HepG2 (cell line): ENCODE measurements at regions not wholly inside any gene's neighbourhood (a gene's known extent, or its start where the extent isn't known, plus 50 kb on each side); places are given as distances from the start of the nearest gene placed in this dataset.

Source experiments
- ATAC-seq: fragments of 200-7000 bp; cut with Tn5 transposase; 3 replicates; pipeline ENCODE4 v1.9.1; 2020; ENCODE audit warnings: mild to moderate bottlenecking, moderate library complexity
- BruUV-seq: library from RNA; stranded (reverse); fragments of 400-500 nt; replicated peaks from 2 replicates; lab custom pipeline; 2021; lab: Mats Ljungman, UMichigan
- CTCF ChIA-PET: fragments of 300-600 bp; formaldehyde crosslinking; extraction: SDS; loops from one replicate; lab custom pipeline; 2021; ENCODE audit warnings: low total read pairs, inconsistent platforms, low intra/inter-chr PET ratio; lab: Yijun Ruan, JAX
- POLR2A ChIA-PET: fragments of 350-600 bp; sonication (Branson Sonifier 250); formaldehyde crosslinking; loops from one replicate; lab custom pipeline; 2020; ENCODE audit warnings: antibody characterized with exemption, inconsistent platforms; lab: Yijun Ruan, JAX
- DNase-seq: peaks from one replicate; pipeline ENCODE4 v3.0.0-alpha.2; 2015; ENCODE audit warnings: low spot score
- FAIRE-seq: peaks from 3 replicates; lab custom pipeline; 2011; peaks lifted over from hg19 to GRCh38; lab: Jason Lieb, UNC
- H2AFZ ChIP-seq: one replicate; pipeline ENCODE4 v1.6.1; 2011; ENCODE audit warnings: low read length, inconsistent platforms
- H3K27ac ChIP-seq: fragments of 300-600 bp; 3 replicates; pipeline ENCODE4 v1.8.0; 2011; ENCODE audit warnings: mixed run types, mild to moderate bottlenecking, mixed read lengths, low read length, inconsistent platforms; ENCODE audit not compliant: insufficient read depth; ENCODE audit errors: extremely low read length
- H3K27me3 ChIP-seq, 2 experiments: fragments of 200-600 bp in 1 of 2; 2 replicates in 1 of 2; 3 replicates in 1 of 2; pipeline versions ENCODE4 v1.6.0 to v1.8.0; 2011; ENCODE audit warnings: low read length in 2 of 2, mild to moderate bottlenecking in 2 of 2, moderate library complexity in 2 of 2, inconsistent platforms in 1 of 2; ENCODE audit not compliant: insufficient read depth in 2 of 2, control insufficient read depth in 1 of 2
- H3K36me3 ChIP-seq, 2 experiments: fragments of 200-600 bp in 1 of 2; replicated peaks in 1 of 2; 2 replicates in 1 of 2; 3 replicates in 1 of 2; pipeline versions ENCODE4 v1.5.1 to v1.8.0; 2011; ENCODE audit warnings: low read length in 2 of 2, inconsistent platforms in 1 of 2; ENCODE audit not compliant: insufficient read depth in 2 of 2, control insufficient read depth in 1 of 2
- H3K4me1 ChIP-seq: 2 replicates; pipeline ENCODE4 v1.5.1; 2012; ENCODE audit warnings: low read length, inconsistent platforms; ENCODE audit not compliant: insufficient read depth
- H3K4me2 ChIP-seq: 2 replicates; pipeline ENCODE4 v1.6.0; 2011; ENCODE audit warnings: low read depth, low read length, inconsistent platforms
- H3K4me3 ChIP-seq, 3 experiments: fragments of 200-600 bp in 1 of 3; sonication (generic), shearing (Covaris generic) in 1 of 3; replicated peaks in 1 of 3; 2 replicates each; pipeline ENCODE4 v1.5.1; 2011 to 2016; ENCODE audit warnings: low read length in 3 of 3, inconsistent platforms in 2 of 3, low read depth in 2 of 3, mild to moderate bottlenecking in 2 of 3, control low read depth in 1 of 3, mixed read lengths in 1 of 3; ENCODE audit not compliant: insufficient read depth in 1 of 3
- H3K79me2 ChIP-seq: one replicate; pipeline ENCODE4 v1.6.1; 2011; ENCODE audit warnings: low read length, inconsistent platforms; ENCODE audit not compliant: insufficient read depth
- H3K9ac ChIP-seq: 2 replicates; pipeline ENCODE4 v1.6.0; 2011; ENCODE audit warnings: mild to moderate bottlenecking, low read depth, low read length, inconsistent platforms; ENCODE audit not compliant: insufficient read depth
- H3K9me3 ChIP-seq: 2 replicates; pipeline ENCODE4 v1.5.1; 2012; ENCODE audit warnings: mild to moderate bottlenecking, low read length
- H4K20me1 ChIP-seq: 2 replicates; pipeline ENCODE4 v1.6.0; 2011; ENCODE audit warnings: inconsistent platforms, mild to moderate bottlenecking, low read length, moderate library complexity; ENCODE audit not compliant: insufficient read depth
- EZH2 ChIP-seq: conservative IDR thresholded peaks from 2 replicates; pipeline ENCODE4 v1.6.1; 2012; ENCODE audit warnings: mild to moderate bottlenecking, low read depth, low read length, moderate library complexity
- KDM5B ChIP-seq: sonication (generic); formaldehyde crosslinking; IDR thresholded peaks from 2 replicates; pipeline ENCODE4 v1.4.0; 2020; ENCODE audit warnings: missing genetic modification reagents, mild to moderate bottlenecking, borderline replicate concordance
- MAFK ChIP-seq, 2 experiments: IDR thresholded peaks in 1 of 2; conservative IDR thresholded peaks in 1 of 2; 2 replicates each; pipeline ENCODE4 v1.6.1; 2011; ENCODE audit warnings: improper control_type of control experiment in 2 of 2, low read length in 2 of 2
- MTF1 ChIP-seq: sonication (generic); formaldehyde crosslinking; IDR thresholded peaks from 2 replicates; pipeline ENCODE4 v1.5.0; 2020; ENCODE audit warnings: missing genetic modification reagents
- SIX4 ChIP-seq: sonication (generic); formaldehyde crosslinking; IDR thresholded peaks from 2 replicates; pipeline ENCODE4 v1.4.0; 2020; ENCODE audit warnings: missing genetic modification reagents
- STAT5B ChIP-seq: sonication (generic); formaldehyde crosslinking; IDR thresholded peaks from 2 replicates; pipeline ENCODE4 v1.4.0; 2020; ENCODE audit warnings: missing genetic modification reagents
- ZKSCAN1 ChIP-seq: fragments of 150-350 bp; IDR thresholded peaks from 2 replicates; pipeline ENCODE4 v1.6.1; 2014; ENCODE audit warnings: low read length
- ZKSCAN8 ChIP-seq: IDR thresholded peaks from 2 replicates; pipeline ENCODE4 v1.6.1; 2016; ENCODE audit warnings: borderline replicate concordance, missing genetic modification reagents, missing compliant biosample characterization
- ZMYM3 ChIP-seq: sonication (generic); formaldehyde crosslinking; IDR thresholded peaks from 2 replicates; pipeline ENCODE4 v1.5.1; 2020; ENCODE audit warnings: mild to moderate bottlenecking, missing genetic modification reagents
- WGBS: methylation state at CpG from one replicate; pipeline ENCODE4 v1.1.6; 2017; ENCODE audit warnings: low lambda C conversion rate; 5-methylcytosine and 5-hydroxymethylcytosine counted together
- in situ Hi-C: cut with HindIII; loops from 2 replicates; pipeline ENCODE4 v1.10.0; 2017; ENCODE audit warnings: low pct_unique_long_range_greater_than_20kb; ENCODE audit not compliant: extremely low pct_ligation_motif_present
- intact Hi-C: fragments of 100-400 bp; cut with micrococcal nuclease; formaldehyde crosslinking; loops from one replicate; pipeline ENCODE4 v1.10.0; 2022; ENCODE audit not compliant: unreplicated experiment
- TF ChIP-seq, protein P1 (sequence below): sonication (generic); formaldehyde crosslinking; IDR thresholded peaks from 2 replicates; pipeline ENCODE4 v1.5.1; 2020; ENCODE audit warnings: missing genetic modification reagents, mild to moderate bottlenecking, borderline replicate concordance
- TF ChIP-seq, protein P2 (sequence below): sonication (generic); formaldehyde crosslinking; IDR thresholded peaks from 2 replicates; pipeline ENCODE4 v1.5.0; 2020; ENCODE audit warnings: mild to moderate bottlenecking, missing genetic modification reagents
- TF ChIP-seq, protein P3 (sequence below), 2 experiments: IDR thresholded peaks; 2 replicates each; pipeline ENCODE4 v1.6.1; 2011 to 2012; ENCODE audit warnings: low read length in 2 of 2, borderline replicate concordance in 1 of 2, low read depth in 1 of 2, mild to moderate bottlenecking in 1 of 2, moderate library complexity in 1 of 2
- TF ChIP-seq, protein P4 (sequence below): sonication (generic); formaldehyde crosslinking; IDR thresholded peaks from 2 replicates; pipeline ENCODE4 v1.8.1; 2023; ENCODE audit warnings: missing genetic modification reagents, mild to moderate bottlenecking, borderline replicate concordance
- TF ChIP-seq, protein P5 (sequence below): sonication (generic); formaldehyde crosslinking; IDR thresholded peaks from 2 replicates; pipeline ENCODE4 v1.5.1; 2020; ENCODE audit warnings: missing genetic modification reagents, mild to moderate bottlenecking, borderline replicate concordance

DNA sequence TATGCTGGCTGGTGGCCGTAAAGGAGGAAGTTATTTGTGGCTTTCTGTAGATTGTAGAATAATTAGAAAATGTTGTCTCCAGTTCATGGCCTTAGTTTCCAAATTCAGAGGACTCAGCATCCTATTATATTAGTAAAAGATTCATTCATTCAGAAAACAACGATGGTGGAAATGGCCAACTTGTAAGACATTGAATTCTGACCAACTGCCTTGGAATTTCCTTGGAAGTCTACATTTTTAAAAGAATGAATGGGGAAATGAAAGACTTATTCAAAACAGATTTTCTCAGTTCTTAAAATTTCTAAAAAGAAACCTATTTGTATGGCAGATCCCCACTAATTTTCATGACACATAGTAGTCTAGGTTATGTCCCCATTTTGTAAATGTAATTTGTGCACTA, 561.5 kb downstream of the ANKRD50 start:
- H3K4me1 ChIP-seq, result no peaks in the 10 kb centered on the region
- in situ Hi-C loops (no loop called here), intact Hi-C loops (no loop called here)
- no peak overlapping the region for H3K9ac ChIP-seq
- no peak overlapping the region for H3K4me3 ChIP-seq
- no peak overlapping the region for H2AFZ ChIP-seq
- ChIA-PET CTCF (no interaction called here), POLR2A (no interaction called here)
- H3K36me3 ChIP-seq, result no peaks in the 10 kb centered on the region
- no peaks in the 10 kb centered on the region for H3K9me3 ChIP-seq
- H3K27me3 ChIP-seq, result no peaks in the 10 kb centered on the region
- 2% methylated on average over 2 of the region's 2 CpGs for WGBS
- TF ChIP-seq STAT5B (CRISPR knock-in tag) (no peak), MAFK (conservative IDR thresholded peaks at IDR 0.05 in 1 of 2, IDR thresholded peaks at IDR 0.05 in 1 of 2; ENCODE audit: low read length in 2 of 2) (no peak), ZKSCAN1 (no peak), MTF1 (CRISPR knock-in tag) (no peak), ZMYM3 (CRISPR knock-in tag) (no peak), EZH2 (no peak), KDM5B (CRISPR knock-in tag) (no peak), ZKSCAN8 (CRISPR knock-in tag) (no peak), SIX4 (CRISPR knock-in tag) (no peak)
- TF ChIP-seq, protein P1, sequence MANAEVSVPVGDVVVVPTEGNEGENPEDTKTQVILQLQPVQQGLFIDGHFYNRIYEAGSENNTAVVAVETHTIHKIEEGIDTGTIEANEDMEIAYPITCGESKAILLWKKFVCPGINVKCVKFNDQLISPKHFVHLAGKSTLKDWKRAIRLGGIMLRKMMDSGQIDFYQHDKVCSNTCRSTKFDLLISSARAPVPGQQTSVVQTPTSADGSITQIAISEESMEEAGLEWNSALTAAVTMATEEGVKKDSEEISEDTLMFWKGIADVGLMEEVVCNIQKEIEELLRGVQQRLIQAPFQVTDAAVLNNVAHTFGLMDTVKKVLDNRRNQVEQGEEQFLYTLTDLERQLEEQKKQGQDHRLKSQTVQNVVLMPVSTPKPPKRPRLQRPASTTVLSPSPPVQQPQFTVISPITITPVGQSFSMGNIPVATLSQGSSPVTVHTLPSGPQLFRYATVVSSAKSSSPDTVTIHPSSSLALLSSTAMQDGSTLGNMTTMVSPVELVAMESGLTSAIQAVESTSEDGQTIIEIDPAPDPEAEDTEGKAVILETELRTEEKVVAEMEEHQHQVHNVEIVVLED (CRISPR knock-in tag), result no peak
- TF ChIP-seq, protein P2, sequence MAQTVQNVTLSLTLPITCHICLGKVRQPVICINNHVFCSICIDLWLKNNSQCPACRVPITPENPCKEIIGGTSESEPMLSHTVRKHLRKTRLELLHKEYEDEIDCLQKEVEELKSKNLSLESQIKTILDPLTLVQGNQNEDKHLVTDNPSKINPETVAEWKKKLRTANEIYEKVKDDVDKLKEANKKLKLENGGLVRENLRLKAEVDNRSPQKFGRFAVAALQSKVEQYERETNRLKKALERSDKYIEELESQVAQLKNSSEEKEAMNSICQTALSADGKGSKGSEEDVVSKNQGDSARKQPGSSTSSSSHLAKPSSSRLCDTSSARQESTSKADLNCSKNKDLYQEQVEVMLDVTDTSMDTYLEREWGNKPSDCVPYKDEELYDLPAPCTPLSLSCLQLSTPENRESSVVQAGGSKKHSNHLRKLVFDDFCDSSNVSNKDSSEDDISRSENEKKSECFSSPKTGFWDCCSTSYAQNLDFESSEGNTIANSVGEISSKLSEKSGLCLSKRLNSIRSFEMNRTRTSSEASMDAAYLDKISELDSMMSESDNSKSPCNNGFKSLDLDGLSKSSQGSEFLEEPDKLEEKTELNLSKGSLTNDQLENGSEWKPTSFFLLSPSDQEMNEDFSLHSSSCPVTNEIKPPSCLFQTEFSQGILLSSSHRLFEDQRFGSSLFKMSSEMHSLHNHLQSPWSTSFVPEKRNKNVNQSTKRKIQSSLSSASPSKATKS (CRISPR knock-in tag), result no peak
- TF ChIP-seq, protein P3, sequence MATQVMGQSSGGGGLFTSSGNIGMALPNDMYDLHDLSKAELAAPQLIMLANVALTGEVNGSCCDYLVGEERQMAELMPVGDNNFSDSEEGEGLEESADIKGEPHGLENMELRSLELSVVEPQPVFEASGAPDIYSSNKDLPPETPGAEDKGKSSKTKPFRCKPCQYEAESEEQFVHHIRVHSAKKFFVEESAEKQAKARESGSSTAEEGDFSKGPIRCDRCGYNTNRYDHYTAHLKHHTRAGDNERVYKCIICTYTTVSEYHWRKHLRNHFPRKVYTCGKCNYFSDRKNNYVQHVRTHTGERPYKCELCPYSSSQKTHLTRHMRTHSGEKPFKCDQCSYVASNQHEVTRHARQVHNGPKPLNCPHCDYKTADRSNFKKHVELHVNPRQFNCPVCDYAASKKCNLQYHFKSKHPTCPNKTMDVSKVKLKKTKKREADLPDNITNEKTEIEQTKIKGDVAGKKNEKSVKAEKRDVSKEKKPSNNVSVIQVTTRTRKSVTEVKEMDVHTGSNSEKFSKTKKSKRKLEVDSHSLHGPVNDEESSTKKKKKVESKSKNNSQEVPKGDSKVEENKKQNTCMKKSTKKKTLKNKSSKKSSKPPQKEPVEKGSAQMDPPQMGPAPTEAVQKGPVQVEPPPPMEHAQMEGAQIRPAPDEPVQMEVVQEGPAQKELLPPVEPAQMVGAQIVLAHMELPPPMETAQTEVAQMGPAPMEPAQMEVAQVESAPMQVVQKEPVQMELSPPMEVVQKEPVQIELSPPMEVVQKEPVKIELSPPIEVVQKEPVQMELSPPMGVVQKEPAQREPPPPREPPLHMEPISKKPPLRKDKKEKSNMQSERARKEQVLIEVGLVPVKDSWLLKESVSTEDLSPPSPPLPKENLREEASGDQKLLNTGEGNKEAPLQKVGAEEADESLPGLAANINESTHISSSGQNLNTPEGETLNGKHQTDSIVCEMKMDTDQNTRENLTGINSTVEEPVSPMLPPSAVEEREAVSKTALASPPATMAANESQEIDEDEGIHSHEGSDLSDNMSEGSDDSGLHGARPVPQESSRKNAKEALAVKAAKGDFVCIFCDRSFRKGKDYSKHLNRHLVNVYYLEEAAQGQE (IDR thresholded peaks at IDR 0.05; ENCODE audit: borderline replicate concordance in 1 of 2, low read depth in 1 of 2, low read length in 2 of 2), result no peak
- TF ChIP-seq, protein P4, sequence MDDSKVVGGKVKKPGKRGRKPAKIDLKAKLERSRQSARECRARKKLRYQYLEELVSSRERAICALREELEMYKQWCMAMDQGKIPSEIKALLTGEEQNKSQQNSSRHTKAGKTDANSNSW (CRISPR knock-in tag), result no peak
- TF ChIP-seq, protein P5, sequence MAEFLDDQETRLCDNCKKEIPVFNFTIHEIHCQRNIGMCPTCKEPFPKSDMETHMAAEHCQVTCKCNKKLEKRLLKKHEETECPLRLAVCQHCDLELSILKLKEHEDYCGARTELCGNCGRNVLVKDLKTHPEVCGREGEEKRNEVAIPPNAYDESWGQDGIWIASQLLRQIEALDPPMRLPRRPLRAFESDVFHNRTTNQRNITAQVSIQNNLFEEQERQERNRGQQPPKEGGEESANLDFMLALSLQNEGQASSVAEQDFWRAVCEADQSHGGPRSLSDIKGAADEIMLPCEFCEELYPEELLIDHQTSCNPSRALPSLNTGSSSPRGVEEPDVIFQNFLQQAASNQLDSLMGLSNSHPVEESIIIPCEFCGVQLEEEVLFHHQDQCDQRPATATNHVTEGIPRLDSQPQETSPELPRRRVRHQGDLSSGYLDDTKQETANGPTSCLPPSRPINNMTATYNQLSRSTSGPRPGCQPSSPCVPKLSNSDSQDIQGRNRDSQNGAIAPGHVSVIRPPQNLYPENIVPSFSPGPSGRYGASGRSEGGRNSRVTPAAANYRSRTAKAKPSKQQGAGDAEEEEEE (CRISPR knock-in tag), result no peak
- no TSS peak for BruUV-seq
- no peak overlapping the region for H3K27ac ChIP-seq
- DNase-seq, result no peak
- H3K79me2 ChIP-seq, result no peaks in the 10 kb centered on the region
- no peak for FAIRE-seq
- H3K4me2 ChIP-seq, result no peak overlapping the region
- ATAC-seq, result no peak
- no peaks in the 10 kb centered on the region for H4K20me1 ChIP-seq
